RWPE1 (cell line): ENCODE measurements at regions not wholly inside any gene's neighbourhood (a gene's known extent, or its start where the extent isn't known, plus 50 kb on each side); places are given as distances from the start of the nearest gene placed in this dataset.

ENCODE experiments used
- CTCF ChIA-PET: fragments of 350-600 bp; sonication (Branson Sonifier 250); formaldehyde crosslinking; extraction: SDS; loops from one replicate; lab custom pipeline; 2021; lab: Yijun Ruan, JAX
- POLR2A ChIA-PET: fragments of 400-600 bp; formaldehyde crosslinking; extraction: SDS; loops from one replicate; lab custom pipeline; 2020; ENCODE audit warnings: antibody characterized with exemption; ENCODE audit not compliant: low non-redundant PET; lab: Yijun Ruan, JAX
- DNase-seq: peaks from one replicate; pipeline ENCODE4 v3.0.0; 2012; ENCODE audit warnings: low spot score
- H3K27ac ChIP-seq: fragments of 450-650 bp; 2 replicates; pipeline ENCODE4 v1.5.1; 2017
- TF ChIP-seq, protein P1 (sequence below): fragments of 450-650 bp; conservative IDR thresholded peaks from 2 replicates; pipeline ENCODE4 v1.5.1; 2017; ENCODE audit warnings: low read depth, mild to moderate bottlenecking

GRCh38 chr2:120840795-120841487 lies 105.3 kb downstream of the GLI2 start:
- TF ChIP-seq, protein P1, sequence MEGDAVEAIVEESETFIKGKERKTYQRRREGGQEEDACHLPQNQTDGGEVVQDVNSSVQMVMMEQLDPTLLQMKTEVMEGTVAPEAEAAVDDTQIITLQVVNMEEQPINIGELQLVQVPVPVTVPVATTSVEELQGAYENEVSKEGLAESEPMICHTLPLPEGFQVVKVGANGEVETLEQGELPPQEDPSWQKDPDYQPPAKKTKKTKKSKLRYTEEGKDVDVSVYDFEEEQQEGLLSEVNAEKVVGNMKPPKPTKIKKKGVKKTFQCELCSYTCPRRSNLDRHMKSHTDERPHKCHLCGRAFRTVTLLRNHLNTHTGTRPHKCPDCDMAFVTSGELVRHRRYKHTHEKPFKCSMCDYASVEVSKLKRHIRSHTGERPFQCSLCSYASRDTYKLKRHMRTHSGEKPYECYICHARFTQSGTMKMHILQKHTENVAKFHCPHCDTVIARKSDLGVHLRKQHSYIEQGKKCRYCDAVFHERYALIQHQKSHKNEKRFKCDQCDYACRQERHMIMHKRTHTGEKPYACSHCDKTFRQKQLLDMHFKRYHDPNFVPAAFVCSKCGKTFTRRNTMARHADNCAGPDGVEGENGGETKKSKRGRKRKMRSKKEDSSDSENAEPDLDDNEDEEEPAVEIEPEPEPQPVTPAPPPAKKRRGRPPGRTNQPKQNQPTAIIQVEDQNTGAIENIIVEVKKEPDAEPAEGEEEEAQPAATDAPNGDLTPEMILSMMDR, result no peak
- ChIA-PET POLR2A (no interaction called here), CTCF (no interaction called here)
- no peak overlapping the region for H3K27ac ChIP-seq
- DNase-seq, result no peak

DNA sequence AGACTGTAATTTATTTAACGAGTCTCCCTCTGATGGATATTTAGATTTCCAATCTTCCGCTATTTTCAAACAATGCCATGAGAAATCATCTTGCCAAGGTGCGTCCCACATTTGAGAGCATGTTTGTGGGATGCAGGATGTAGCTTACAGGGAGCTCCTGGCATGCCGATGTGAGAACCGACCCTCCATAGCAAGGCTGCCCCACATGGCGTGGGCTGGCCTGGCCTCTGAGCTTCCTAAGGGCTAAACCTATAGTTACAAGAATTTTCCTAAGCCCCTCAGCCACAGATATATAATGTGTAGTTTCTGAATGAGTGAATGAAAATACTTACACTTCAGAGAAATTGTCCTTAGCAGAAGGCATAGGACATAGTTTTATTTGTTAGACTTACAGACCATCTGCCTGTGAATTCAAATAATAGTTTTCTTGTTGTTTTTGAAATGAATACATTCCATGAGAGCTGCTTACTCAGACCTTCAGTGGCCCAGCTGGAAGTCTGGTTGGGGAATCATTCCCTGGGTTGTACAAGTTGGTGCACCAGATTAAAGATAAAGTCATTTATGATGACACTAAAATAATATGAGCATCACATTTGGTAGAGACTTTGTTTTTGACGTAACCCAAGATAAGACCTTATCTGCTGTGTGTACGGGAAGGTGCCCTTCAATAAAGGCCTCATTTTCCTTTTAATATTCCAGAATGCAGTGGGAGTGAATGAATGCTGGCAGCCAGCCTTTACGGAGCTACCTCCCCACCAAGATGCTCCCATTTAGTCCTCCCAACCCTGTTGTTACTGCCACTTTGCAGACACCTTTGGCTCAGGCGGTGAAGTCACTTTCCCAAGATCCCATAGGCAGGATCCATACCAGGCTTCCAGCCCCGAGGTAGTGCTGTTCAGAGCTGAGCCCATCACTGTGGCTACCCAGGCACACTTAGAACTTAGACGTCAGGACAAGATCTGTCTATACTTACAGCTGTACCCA lies 107.1 kb downstream of the GLI2 start:
- H3K27ac ChIP-seq, result no peak overlapping the region
- ChIA-PET CTCF (no interaction called here), POLR2A (no interaction called here)
- TF ChIP-seq, protein P1, result no peak
- DNase-seq, result no peak

- DNase-seq, result no peak
- no peak overlapping the region for H3K27ac ChIP-seq
- CTCF ChIA-PET, result interaction anchor here (0.7 kb wide), 1 partner anchor 132 kb away, joined by 4 read pairs; no protein-coding TSS in a partner anchor
- POLR2A ChIA-PET, result no interaction called here
- TF ChIP-seq, protein P1, result no peak
Measured at GRCh38 chr2:120844070-120844738, 108.5 kb downstream of the GLI2 start.

- ChIA-PET POLR2A (no interaction called here), CTCF (interaction anchor here (0.7 kb wide), 1 partner anchor 133 kb away, joined by 4 read pairs; no protein-coding TSS in a partner anchor)
- TF ChIP-seq, protein P1, result no peak
- no peak overlapping the region for H3K27ac ChIP-seq
- DNase-seq, result no peak
Measured at GRCh38 chr2:120845277-120845676, 109.6 kb downstream of the GLI2 start.

- ChIA-PET POLR2A (no interaction called here), CTCF (interaction anchor here (0.6 kb wide), 1 partner anchor 37 kb away, joined by 3 read pairs; no protein-coding TSS in a partner anchor)
- TF ChIP-seq, protein P1, result no peak
- H3K27ac ChIP-seq, result no peak overlapping the region
- DNase-seq, result no peak
Measured at GRCh38 chr2:120846406-120847095, 110.9 kb downstream of the GLI2 start.
